ENCODE measurements at regions not wholly inside any gene's neighbourhood (a gene's known extent, or its start where the extent isn't known, plus 50 kb on each side); places are given as distances from the start of the nearest gene placed in this dataset.
"Not testable (repeated sequence)": the region's sequence is repeated elsewhere in the genome, so short reads cannot be mapped to it uniquely, and the experiment has no call there.

- no peak overlapping the region for H3K27ac Mint-ChIP-seq
- peaks cover 22 to 28% of the 10 kb centered on the region in 2 donors for H3K9me3 Mint-ChIP-seq
- no peak for DNase-seq (ENCODE audit: low spot score in 2 of 2)
- peaks cover 0 to 16% of the 10 kb centered on the region in 2 donors for H3K36me3 Mint-ChIP-seq
- no peak for ATAC-seq
Observed at GRCh38 chr5:162624110-162624509, 556.5 kb downstream of the GABRG2 start.

- Mint-ChIP-seq H3K9me3 (peaks cover 19 to 31% of the 10 kb centered on the region in 2 donors), H3K27ac (no peak overlapping the region), H3K36me3 (peaks cover 9 to 17% of the 10 kb centered on the region in 2 donors)
- DNase-seq (ENCODE audit: low spot score in 2 of 2) (no peak), ATAC-seq (no peak)
Observed at GRCh38 chr5:162637481-162637880, 569.9 kb downstream of the GABRG2 start.

GRCh38 chr5:162638849-162639248 lies 571.3 kb downstream of the GABRG2 start:
- Mint-ChIP-seq H3K27ac (no peak overlapping the region), H3K36me3 (peaks cover 9 to 13% of the 10 kb centered on the region in 2 donors), H3K9me3 (peaks cover 16 to 27% of the 10 kb centered on the region in 2 donors)
- DNase-seq (ENCODE audit: low spot score in 2 of 2) = no peak
- ATAC-seq = no peak

GRCh38 chr5:162641142-162641813 lies 573.7 kb downstream of the GABRG2 start:
- H3K27ac Mint-ChIP-seq = no peak overlapping the region
- no peaks in the 10 kb centered on the region for H3K36me3 Mint-ChIP-seq
- peaks cover 14 to 22% of the 10 kb centered on the region in 2 donors for H3K9me3 Mint-ChIP-seq
- DNase-seq (ENCODE audit: low spot score in 2 of 2) (no peak), ATAC-seq (peak in 1 of 2 donors; percentile 41)

- DNase-seq (ENCODE audit: low spot score in 2 of 2) = no peak
- ATAC-seq = peak in 1 of 2 donors; percentile 30
- Mint-ChIP-seq H3K36me3 (no peaks in the 10 kb centered on the region), H3K9me3 (peaks cover 25 to 27% of the 10 kb centered on the region in 2 donors), H3K27ac (no peak overlapping the region)
Observed at GRCh38 chr5:162654661-162655405, 587.3 kb downstream of the GABRG2 start.

GRCh38 chr5:162657076-162657475 lies 589.5 kb downstream of the GABRG2 start:
- H3K27ac Mint-ChIP-seq = no peak overlapping the region
- no peak for DNase-seq (ENCODE audit: low spot score in 2 of 2)
- ATAC-seq = no peak
- H3K36me3 Mint-ChIP-seq = no peaks in the 10 kb centered on the region
- H3K9me3 Mint-ChIP-seq = peaks cover 12 to 15% of the 10 kb centered on the region in 2 donors

- ATAC-seq = no peak
Observed at GRCh38 chr5:162664846-162665245, 597.3 kb downstream of the GABRG2 start.

GRCh38 chr5:162668926-162669325 lies 601.4 kb downstream of the GABRG2 start:
- DNase-seq (ENCODE audit: low spot score in 2 of 2) (no peak), ATAC-seq (no peak)
- Mint-ChIP-seq H3K9me3 (no peaks in the 10 kb centered on the region), H3K36me3 (no peaks in the 10 kb centered on the region), H3K27ac (no peak overlapping the region)

More at GRCh38 chr5:162664846-162665245, 597.3 kb downstream of the GABRG2 start:
- H3K27ac Mint-ChIP-seq = no peak overlapping the region
- no peaks in the 10 kb centered on the region for H3K36me3 Mint-ChIP-seq
- DNase-seq (ENCODE audit: low spot score in 2 of 2) = no peak
- peaks cover 0 to 3% of the 10 kb centered on the region in 2 donors for H3K9me3 Mint-ChIP-seq

- peaks cover 0 to 12% of the 10 kb centered on the region in 2 donors for H3K9me3 Mint-ChIP-seq
- ATAC-seq = no peak
Observed at GRCh38 chr5:162672061-162672460, 604.5 kb downstream of the GABRG2 start.

GRCh38 chr5:162683284-162683683 lies 615.7 kb downstream of the GABRG2 start:
- no peaks in the 10 kb centered on the region for H3K36me3 Mint-ChIP-seq
- DNase-seq (ENCODE audit: low spot score in 2 of 2) (no peak), ATAC-seq (no peak)
- H3K9me3 Mint-ChIP-seq = peaks cover 8 to 14% of the 10 kb centered on the region in 2 donors
- H3K27ac Mint-ChIP-seq = no peak overlapping the region

More at GRCh38 chr5:162672061-162672460, 604.5 kb downstream of the GABRG2 start:
- Mint-ChIP-seq H3K27ac (no peak overlapping the region), H3K36me3 (no peaks in the 10 kb centered on the region)
- no peak for DNase-seq (ENCODE audit: low spot score in 2 of 2)

GRCh38 chr5:162684145-162684544 lies 616.6 kb downstream of the GABRG2 start:
- ATAC-seq = no peak
- H3K36me3 Mint-ChIP-seq = no peaks in the 10 kb centered on the region
- no peak overlapping the region for H3K27ac Mint-ChIP-seq
- H3K9me3 Mint-ChIP-seq = peaks cover 12 to 14% of the 10 kb centered on the region in 2 donors
- no peak for DNase-seq (ENCODE audit: low spot score in 2 of 2)

- Mint-ChIP-seq H3K9me3 (peaks cover 12 to 14% of the 10 kb centered on the region in 2 donors), H3K36me3 (no peaks in the 10 kb centered on the region), H3K27ac (no peak overlapping the region)
- ATAC-seq (no peak), DNase-seq (ENCODE audit: low spot score in 2 of 2) (no peak)
Observed at GRCh38 chr5:162685302-162685701, 617.7 kb downstream of the GABRG2 start.

- Mint-ChIP-seq H3K36me3 (peaks cover 0 to 17% of the 10 kb centered on the region in 2 donors), H3K9me3 (peaks cover 19 to 30% of the 10 kb centered on the region in 2 donors)
- not testable (repeated sequence) for ATAC-seq; DNase-seq (ENCODE audit: low spot score in 2 of 2); H3K27ac Mint-ChIP-seq
Observed at GRCh38 chr5:162696272-162696671, 628.7 kb downstream of the GABRG2 start.

GRCh38 chr5:162699361-162699760 lies 631.8 kb downstream of the GABRG2 start:
- peaks cover 0 to 17% of the 10 kb centered on the region in 2 donors for H3K36me3 Mint-ChIP-seq
- no peak overlapping the region for H3K27ac Mint-ChIP-seq
- H3K9me3 Mint-ChIP-seq = peaks cover 18 to 31% of the 10 kb centered on the region in 2 donors
- ATAC-seq = no peak
- DNase-seq (ENCODE audit: low spot score in 2 of 2) = no peak

GRCh38 chr5:162703914-162704313 lies 636.3 kb downstream of the GABRG2 start:
- Mint-ChIP-seq H3K27ac (no peak overlapping the region), H3K9me3 (peaks cover 5 to 12% of the 10 kb centered on the region in 2 donors), H3K36me3 (no peaks in the 10 kb centered on the region)
- no peak for ATAC-seq
- DNase-seq (ENCODE audit: low spot score in 2 of 2) = no peak

GRCh38 chr5:162711244-162711643 lies 643.7 kb downstream of the GABRG2 start:
- DNase-seq (ENCODE audit: low spot score in 2 of 2) (no peak), ATAC-seq (no peak)
- Mint-ChIP-seq H3K36me3 (no peaks in the 10 kb centered on the region), H3K9me3 (no peaks in the 10 kb centered on the region), H3K27ac (no peak overlapping the region)

- Mint-ChIP-seq H3K27ac (no peak overlapping the region), H3K9me3 (peaks cover 11 to 18% of the 10 kb centered on the region in 2 donors), H3K36me3 (peaks cover 10 to 12% of the 10 kb centered on the region in 2 donors)
- DNase-seq (ENCODE audit: low spot score in 2 of 2) (no peak), ATAC-seq (no peak)
Observed at GRCh38 chr5:162719720-162720119, 652.1 kb downstream of the GABRG2 start.

Data from activated naive CD4-positive, alpha-beta T cell treated with anti-CD3 and anti-CD28 coated beads, Interleukin-2, amount 50 U/mL, for 72 hours (primary cell).